GM19240 (cell line): ENCODE measurements at regions not wholly inside any gene's neighbourhood (a gene's known extent, or its start where the extent isn't known, plus 50 kb on each side); places are given as distances from the start of the nearest gene placed in this dataset.
"Not testable (repeated sequence)": the region's sequence is repeated elsewhere in the genome, so short reads cannot be mapped to it uniquely, and the experiment has no call there.

Source experiments
- DNase-seq: peaks from one replicate; pipeline ENCODE4 v3.0.0; 2011; ENCODE audit warnings: low spot score; ENCODE audit not compliant: insufficient read length

- no peak for DNase-seq
These were observed 144.7 kb upstream of the JARID2 start for GRCh38 chr6:15101130-15101529.

GRCh38 chr6:15102241-15102640 is 143.6 kb upstream of the JARID2 start:
- DNase-seq = no peak

- DNase-seq = no peak
These were observed 138.8 kb upstream of the JARID2 start for GRCh38 chr6:15106958-15107643.

GRCh38 chr6:15107644-15108382 is 138.1 kb upstream of the JARID2 start:
- no peak for DNase-seq

DNA sequence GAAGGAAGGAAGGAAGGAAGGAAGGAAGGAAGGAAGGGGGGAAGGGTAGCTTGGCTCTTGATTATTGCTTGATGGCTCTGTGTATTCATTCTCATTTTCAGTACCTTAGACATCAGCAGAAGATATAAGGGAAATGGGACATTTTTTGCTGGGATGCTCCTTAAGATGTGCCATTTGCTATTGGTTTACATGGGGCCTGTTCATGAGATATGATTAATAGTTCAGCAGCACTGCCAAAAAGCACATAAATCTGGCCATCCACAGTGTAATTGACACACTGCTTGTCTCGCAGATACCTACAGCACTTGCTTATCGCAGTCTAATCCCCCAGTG is 137.5 kb upstream of the JARID2 start:
- DNase-seq = no peak

DNA sequence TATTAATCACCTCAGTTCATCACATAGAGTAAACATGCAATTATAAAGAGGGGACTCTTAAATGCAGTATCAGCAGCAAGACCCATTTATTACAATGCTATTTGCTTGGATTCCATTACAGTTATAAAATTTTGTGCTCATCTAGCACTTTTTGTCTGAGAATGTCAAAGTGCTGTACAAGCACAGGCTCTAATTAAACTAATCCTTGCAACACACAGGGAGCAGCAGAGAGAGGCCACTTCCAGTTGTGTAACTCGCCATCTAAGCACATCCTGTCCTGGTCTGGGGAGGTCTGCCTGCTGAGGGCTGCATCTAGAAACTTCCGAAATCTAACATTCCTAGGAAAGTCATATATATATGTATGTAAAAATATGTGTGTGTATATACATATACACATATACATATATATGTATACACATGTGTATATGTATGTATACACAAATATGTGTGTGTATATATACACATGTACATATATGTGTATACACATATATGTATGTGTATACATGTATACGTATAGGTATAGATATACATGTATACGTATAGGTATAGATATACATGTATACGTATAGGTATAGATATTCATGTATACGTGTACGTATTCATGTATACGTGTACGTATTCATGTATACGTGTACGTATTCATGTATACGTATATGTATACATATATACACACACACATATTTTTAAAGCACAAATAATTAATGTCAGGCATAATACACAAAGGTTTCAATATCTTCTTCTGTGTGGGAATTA is 136.4 kb upstream of the JARID2 start:
- DNase-seq = no peak

DNA sequence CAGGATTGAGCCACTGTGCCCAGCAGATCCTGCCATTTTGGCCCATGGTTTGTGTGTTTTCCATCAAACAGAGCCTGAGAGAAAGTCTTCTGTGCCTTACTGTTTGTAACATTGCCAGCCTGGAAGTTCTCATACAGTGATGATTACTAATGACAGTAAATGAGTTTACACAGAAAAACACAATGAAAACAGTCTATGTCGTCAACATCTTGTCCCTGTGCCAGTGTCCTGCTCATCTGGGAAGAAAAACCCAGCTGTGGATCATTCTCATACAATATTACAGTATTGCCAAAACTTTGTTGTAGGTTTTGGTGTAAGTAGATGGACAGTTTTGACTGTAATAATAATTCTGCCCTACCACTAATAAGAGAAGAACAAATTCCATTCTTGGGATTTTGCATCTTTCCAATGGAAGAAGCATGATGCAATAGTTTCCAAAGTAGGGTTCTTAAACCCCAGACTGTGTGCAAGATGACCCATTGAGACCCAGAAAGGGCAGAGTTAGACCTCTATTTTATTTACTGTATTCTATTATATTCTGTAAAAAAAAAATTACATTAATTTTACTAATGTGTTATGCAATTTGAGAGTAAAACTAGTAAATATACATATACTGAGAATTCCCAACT is 135.0 kb upstream of the JARID2 start:
- no peak for DNase-seq

- not testable (repeated sequence) for DNase-seq
These were observed 134.3 kb upstream of the JARID2 start for GRCh38 chr6:15111576-15111975.

DNA sequence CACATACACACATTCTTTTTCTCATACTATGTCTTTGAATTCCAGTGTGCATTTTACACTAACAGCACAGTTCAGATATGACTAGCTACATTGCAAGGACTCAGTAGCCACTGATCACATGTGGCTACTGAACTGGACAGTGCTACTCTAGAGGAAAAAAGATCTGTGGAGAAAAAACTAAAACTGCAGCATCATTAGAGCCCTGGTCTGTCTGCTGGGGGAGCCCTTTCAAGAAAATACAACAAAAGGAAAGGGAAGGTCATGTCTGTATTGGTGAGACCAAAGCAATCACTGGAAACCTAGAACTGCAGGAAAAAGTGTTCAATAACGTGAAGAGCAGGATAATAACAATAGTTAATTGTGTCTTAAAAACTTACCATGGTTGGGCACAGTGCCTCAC is 132.3 kb upstream of the JARID2 start:
- DNase-seq = no peak

GRCh38 chr6:15114061-15114460 is 131.8 kb upstream of the JARID2 start:
- DNase-seq = no peak

DNA sequence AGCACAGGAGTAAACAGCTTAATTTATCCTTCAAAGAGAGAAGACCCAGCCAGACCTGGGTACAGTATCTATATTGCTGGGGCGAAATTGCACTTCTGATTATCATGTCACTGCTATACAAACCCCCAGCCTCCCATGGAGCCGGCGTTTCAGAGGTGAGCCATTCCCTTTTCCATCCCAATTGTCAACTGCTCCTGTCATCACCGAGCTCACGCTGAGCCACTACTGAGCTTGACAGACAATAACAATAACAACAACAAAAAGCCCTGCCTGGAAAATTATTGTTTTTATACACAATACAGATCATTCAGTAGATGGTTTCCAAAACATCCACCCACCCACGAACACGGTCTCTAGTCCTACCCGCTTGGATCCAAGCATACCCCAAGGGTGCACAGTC is 129.0 kb upstream of the JARID2 start:
- DNase-seq = no peak

DNA sequence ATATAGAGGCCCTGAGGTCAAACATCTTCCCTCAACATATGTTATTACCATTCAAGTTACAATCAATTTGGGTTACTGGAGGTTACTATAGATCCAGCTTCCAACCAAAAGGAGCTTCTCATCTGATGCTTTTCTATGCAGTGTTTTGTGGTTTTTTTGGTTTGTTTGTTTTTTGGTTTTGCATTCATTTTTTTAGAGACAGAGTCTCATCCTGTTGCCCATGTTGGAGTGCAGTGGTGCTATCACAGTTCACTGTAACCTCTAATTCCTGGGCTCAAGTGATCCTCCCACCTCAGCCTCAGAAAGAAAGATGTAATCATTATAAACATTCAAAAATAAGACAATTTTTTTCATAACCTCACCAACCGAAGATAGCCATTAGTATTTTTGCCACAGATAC is 124.4 kb upstream of the JARID2 start:
- DNase-seq = no peak

DNA sequence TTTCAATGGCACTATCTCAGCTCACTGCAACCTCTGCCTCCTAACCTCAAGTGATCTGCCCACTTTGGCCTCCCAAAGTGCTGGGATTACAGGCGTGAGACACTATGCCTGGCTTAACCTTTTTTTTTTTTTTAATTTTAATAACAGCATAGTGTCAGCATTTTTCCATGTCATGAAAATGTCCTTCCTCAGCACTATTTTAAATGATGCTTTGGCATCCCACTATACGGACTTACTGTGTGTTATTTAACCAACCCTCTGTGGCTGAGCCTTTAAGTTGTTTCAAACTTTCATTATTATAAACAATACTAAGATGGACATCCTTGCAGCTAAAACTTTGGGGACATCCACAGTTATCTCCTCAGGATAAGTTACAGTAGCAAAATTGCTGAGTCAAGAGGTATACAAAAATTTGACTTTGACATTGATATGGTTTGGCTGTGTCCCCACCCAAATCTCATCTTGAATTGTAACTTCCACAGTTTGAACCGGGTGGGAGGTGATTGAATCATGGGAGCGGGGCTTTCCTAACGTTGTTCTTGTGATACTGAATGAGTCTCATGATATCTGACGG is 123.8 kb upstream of the JARID2 start:
- DNase-seq = no peak

- no peak for DNase-seq
These were observed 116.0 kb upstream of the JARID2 start for GRCh38 chr6:15129887-15130286.

- no peak for DNase-seq
These were observed 114.6 kb upstream of the JARID2 start for GRCh38 chr6:15131234-15131633.

DNA sequence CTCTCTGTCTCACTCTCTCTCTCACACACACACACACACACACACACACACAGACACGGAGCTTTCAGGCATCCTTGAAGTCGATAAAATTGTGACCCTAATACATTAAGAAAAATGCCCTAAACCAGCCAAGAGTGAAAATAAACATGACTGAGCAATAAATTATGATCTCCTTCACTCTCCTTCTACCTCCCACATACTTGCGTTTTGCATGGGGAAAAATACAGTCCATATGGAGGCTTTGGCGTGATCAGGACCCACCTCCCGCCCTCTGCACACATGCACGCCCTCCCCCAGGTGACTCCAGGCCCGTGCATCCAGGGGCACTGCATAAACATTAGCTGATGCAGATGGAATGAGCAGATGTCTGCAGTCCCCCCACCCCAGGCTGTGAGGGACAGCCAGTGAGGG is 114.2 kb upstream of the JARID2 start:
- no peak for DNase-seq

GRCh38 chr6:15132167-15132566 is 113.7 kb upstream of the JARID2 start:
- no peak for DNase-seq

DNA sequence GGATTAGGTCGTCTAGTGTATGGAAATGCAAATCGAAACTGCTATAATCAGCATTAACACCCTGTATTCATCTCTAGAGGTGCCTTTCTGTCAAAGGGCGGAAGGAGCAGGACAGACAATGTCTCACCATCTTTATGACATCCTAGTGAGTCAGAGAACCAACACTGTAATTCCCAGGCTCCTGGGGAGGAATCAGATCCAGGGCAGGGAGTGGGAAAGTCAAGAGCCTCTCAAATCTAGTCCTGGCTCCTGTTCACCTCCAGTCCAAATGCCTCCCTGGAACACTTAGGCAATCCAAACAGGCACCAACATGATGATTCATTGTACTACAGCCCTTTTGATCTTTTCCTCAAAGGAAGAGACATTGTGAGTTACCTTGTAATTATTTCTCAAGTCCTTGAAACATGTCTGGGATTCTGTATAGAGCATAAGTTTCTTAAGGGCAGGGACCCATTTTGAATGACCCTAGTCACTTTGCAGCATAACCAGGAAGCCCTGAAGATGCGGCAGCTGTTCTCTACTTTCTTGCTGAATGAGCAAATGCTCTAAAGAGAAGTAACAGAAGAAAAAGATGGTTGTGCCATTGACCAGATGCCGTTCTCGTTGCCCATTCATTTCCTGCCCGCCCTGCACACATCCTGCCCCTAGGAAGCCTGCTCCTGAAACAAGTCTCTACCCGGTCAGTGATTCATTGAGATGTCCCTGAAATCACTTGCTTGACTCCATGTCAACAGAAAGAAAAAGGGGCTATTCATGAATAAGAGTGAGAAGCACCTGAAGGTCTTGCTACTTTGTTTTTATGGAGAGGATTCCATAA is 112.8 kb upstream of the JARID2 start:
- no peak for DNase-seq

- no peak for DNase-seq
These were observed 108.8 kb upstream of the JARID2 start for GRCh38 chr6:15137086-15137485.

- no peak for DNase-seq
These were observed 102.8 kb upstream of the JARID2 start for GRCh38 chr6:15143086-15143485.

- DNase-seq = no peak
These were observed 102.3 kb upstream of the JARID2 start for GRCh38 chr6:15143540-15143939.
